Central memory CD4-positive, alpha-beta T cell (primary cell): ENCODE measurements at regions not wholly inside any gene's neighbourhood (a gene's known extent, or its start where the extent isn't known, plus 50 kb on each side); places are given as distances from the start of the nearest gene placed in this dataset.
"Not testable (repeated sequence)": the region's sequence is repeated elsewhere in the genome, so short reads cannot be mapped to it uniquely, and the experiment has no call there.

ENCODE experiments used
- DNase-seq: peaks from one replicate; pipeline ENCODE4 v3.0.0; 2022

GRCh38 chr16:29294400-29294933, 112.0 kb downstream of the NPIPB11 start:
- not testable (repeated sequence) for DNase-seq

GRCh38 chr16:29293545-29293944, 113.0 kb downstream of the NPIPB11 start:
- DNase-seq, result not testable (repeated sequence)

- not testable (repeated sequence) for DNase-seq
These were observed 113.5 kb downstream of the NPIPB11 start for GRCh38 chr16:29292952-29293471.

- peak; percentile 9 for DNase-seq
These were observed 114.9 kb downstream of the NPIPB11 start for GRCh38 chr16:29291329-29292271.

GRCh38 chr16:29290631-29291247, 115.8 kb downstream of the NPIPB11 start:
- DNase-seq, result peak; percentile 30

GRCh38 chr16:29289516-29290239, 116.8 kb downstream of the NPIPB11 start:
- not testable (repeated sequence) for DNase-seq

- not testable (repeated sequence) for DNase-seq
These were observed 117.6 kb downstream of the NPIPB11 start for GRCh38 chr16:29288711-29289474.

GRCh38 chr16:29287871-29288535, 118.5 kb downstream of the NPIPB11 start:
- not testable (repeated sequence) for DNase-seq

GRCh38 chr16:29287246-29287645, 119.3 kb downstream of the NPIPB11 start:
- DNase-seq, result not testable (repeated sequence)

GRCh38 chr16:29286796-29287195, 119.7 kb downstream of the NPIPB11 start:
- not testable (repeated sequence) for DNase-seq

GRCh38 chr16:29286161-29286560, 120.3 kb downstream of the NPIPB11 start:
- DNase-seq, result not testable (repeated sequence)

GRCh38 chr16:29285151-29285885, 121.2 kb downstream of the NPIPB11 start:
- not testable (repeated sequence) for DNase-seq

GRCh38 chr16:29284723-29285122, 121.8 kb downstream of the NPIPB11 start:
- not testable (repeated sequence) for DNase-seq

GRCh38 chr16:29284159-29284558, 122.4 kb downstream of the NPIPB11 start:
- DNase-seq, result not testable (repeated sequence)

- not testable (repeated sequence) for DNase-seq
These were observed 128.2 kb downstream of the NPIPB11 start for GRCh38 chr16:29278097-29278871.

GRCh38 chr16:29276446-29276845, 130.1 kb downstream of the NPIPB11 start:
- not testable (repeated sequence) for DNase-seq

GRCh38 chr16:29274055-29275035, 132.2 kb downstream of the NPIPB11 start:
- DNase-seq, result not testable (repeated sequence)
